Endothelial cell (in vitro differentiated cells): ENCODE measurements at regions not wholly inside any gene's neighbourhood (a gene's known extent, or its start where the extent isn't known, plus 50 kb on each side); places are given as distances from the start of the nearest gene placed in this dataset.

ENCODE experiments used
- DNase-seq: peaks from one replicate; pipeline ENCODE4 v3.0.0; 2021; ENCODE audit warnings: low spot score
- H3K27ac Mint-ChIP-seq: one replicate; pipeline ENCODE4 v1.8.0; 2021; ENCODE audit warnings: mixed read lengths, inconsistent platforms; ENCODE audit not compliant: unreplicated experiment
- H3K27me3 Mint-ChIP-seq: one replicate; pipeline ENCODE4 v1.8.0; 2021; ENCODE audit warnings: mild to moderate bottlenecking, moderate library complexity, mixed read lengths, inconsistent platforms; ENCODE audit not compliant: unreplicated experiment
- H3K36me3 Mint-ChIP-seq: one replicate; pipeline ENCODE4 v1.8.0; 2021; ENCODE audit warnings: mild to moderate bottlenecking, low read depth, mixed read lengths, inconsistent platforms; ENCODE audit not compliant: unreplicated experiment
- H3K4me1 Mint-ChIP-seq: one replicate; pipeline ENCODE4 v1.8.0; 2021; ENCODE audit warnings: mild to moderate bottlenecking, mixed read lengths, inconsistent platforms; ENCODE audit not compliant: unreplicated experiment
- H3K4me3 Mint-ChIP-seq: one replicate; pipeline ENCODE4 v1.8.0; 2021; ENCODE audit warnings: mild to moderate bottlenecking, mixed read lengths, inconsistent platforms; ENCODE audit not compliant: unreplicated experiment
- H3K9me3 Mint-ChIP-seq: one replicate; pipeline ENCODE4 v1.8.0; 2021; ENCODE audit warnings: mixed read lengths, inconsistent platforms; ENCODE audit not compliant: unreplicated experiment
- TF ChIP-seq, protein P1 (sequence below): fragments of 200-600 bp; sonication (generic); IDR thresholded peaks from one replicate; pipeline ENCODE4 v1.5.0; 2021; ENCODE audit warnings: antibody characterized with exemption; ENCODE audit not compliant: unreplicated experiment

DNA sequence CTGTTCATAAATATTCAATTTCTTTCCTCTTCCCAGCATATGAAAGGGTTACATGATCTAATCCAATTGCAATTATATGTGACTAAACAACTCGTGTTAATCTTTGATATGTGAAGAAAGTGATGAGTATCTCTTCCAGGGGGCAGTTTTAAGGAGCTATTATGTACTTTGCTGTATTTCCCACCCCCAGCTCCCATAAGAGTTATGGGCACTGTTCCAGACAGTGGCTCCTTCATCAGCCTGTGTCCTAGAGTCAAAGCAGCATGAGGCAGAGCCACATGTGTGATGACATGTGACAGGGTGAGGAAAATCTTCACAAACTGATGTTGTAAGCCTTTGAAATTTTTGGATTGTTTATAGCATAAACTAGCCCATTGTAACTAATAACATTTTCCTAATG, 315.4 kb downstream of the DIPK2A start:
- H3K36me3 Mint-ChIP-seq, result no peaks in the 10 kb centered on the region
- TF ChIP-seq, protein P1, sequence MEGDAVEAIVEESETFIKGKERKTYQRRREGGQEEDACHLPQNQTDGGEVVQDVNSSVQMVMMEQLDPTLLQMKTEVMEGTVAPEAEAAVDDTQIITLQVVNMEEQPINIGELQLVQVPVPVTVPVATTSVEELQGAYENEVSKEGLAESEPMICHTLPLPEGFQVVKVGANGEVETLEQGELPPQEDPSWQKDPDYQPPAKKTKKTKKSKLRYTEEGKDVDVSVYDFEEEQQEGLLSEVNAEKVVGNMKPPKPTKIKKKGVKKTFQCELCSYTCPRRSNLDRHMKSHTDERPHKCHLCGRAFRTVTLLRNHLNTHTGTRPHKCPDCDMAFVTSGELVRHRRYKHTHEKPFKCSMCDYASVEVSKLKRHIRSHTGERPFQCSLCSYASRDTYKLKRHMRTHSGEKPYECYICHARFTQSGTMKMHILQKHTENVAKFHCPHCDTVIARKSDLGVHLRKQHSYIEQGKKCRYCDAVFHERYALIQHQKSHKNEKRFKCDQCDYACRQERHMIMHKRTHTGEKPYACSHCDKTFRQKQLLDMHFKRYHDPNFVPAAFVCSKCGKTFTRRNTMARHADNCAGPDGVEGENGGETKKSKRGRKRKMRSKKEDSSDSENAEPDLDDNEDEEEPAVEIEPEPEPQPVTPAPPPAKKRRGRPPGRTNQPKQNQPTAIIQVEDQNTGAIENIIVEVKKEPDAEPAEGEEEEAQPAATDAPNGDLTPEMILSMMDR, result no peak
- H3K9me3 Mint-ChIP-seq, result no peaks in the 10 kb centered on the region
- H3K27ac Mint-ChIP-seq, result no peak overlapping the region
- H3K4me3 Mint-ChIP-seq, result no peak overlapping the region
- no peaks in the 10 kb centered on the region for H3K4me1 Mint-ChIP-seq
- DNase-seq, result no peak
- H3K27me3 Mint-ChIP-seq, result peaks cover 2% of the 10 kb centered on the region

DNA sequence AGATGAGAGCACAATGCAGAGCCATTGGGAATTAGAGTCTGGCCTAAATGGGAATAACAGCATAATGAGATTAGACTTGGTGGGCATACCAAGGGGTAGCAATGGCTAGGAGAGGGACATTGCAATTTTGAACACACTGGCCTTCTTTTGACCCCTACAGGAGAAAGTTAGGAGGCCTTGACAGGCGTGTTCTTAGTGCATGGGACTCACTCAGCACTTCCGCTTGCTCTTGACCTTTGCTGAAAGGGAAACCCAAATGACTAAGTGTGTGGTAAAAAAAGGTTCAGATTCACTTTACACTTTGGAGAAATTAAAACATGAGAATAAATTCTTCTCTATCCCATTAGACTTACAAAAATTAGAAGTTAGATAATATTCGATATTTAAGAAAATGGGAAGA, 317.4 kb downstream of the DIPK2A start:
- no peaks in the 10 kb centered on the region for H3K4me1 Mint-ChIP-seq
- no peak overlapping the region for H3K27ac Mint-ChIP-seq
- H3K9me3 Mint-ChIP-seq, result no peaks in the 10 kb centered on the region

DNA sequence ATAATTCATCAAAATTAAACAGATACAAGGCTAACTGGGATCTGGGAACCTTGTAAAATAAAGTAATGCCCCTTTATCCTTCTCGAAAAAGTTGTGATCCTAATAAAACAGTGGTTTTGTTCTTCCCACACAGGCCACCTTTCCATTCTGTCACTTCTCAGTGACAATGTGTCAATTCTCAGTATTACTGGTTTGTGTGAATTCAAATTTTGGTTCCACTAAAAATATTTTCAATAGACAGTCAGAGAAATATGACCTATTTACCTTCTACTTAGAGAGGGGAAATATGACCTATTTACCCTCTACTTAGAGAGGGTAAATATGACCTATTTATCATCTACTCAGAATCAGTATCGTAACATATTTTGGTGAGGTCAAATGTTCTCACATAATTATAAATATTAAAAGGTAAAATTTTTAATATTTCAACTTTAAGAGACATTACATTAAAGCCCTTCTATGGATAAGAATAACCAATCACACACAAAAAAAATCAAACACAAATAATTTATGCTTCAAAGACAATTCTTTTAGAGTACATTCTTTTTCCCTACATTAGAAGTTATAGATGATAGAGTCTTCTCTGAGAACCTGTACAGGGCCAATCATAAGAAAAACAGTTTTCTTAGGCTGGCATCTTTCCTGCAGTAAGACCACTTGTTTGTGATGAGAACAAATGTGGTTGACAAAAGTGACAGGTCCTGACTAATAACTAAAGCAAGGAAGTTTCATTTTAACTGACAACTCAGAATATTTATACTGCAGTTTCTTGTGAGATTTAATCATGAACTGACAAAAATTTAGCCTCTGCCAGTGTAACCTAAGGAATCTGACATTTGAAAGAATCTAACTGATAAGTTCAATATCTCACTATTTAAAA, 323.3 kb downstream of the DIPK2A start:
- TF ChIP-seq, protein P1, result no peak
- no peak overlapping the region for H3K27ac Mint-ChIP-seq
- H3K4me3 Mint-ChIP-seq, result no peak overlapping the region
- no peaks in the 10 kb centered on the region for H3K36me3 Mint-ChIP-seq
- no peaks in the 10 kb centered on the region for H3K4me1 Mint-ChIP-seq
- no peaks in the 10 kb centered on the region for H3K9me3 Mint-ChIP-seq
- DNase-seq, result no peak
- no peaks in the 10 kb centered on the region for H3K27me3 Mint-ChIP-seq

More for the DNA sequence above, 317.4 kb downstream of the DIPK2A start:
- peaks cover 2% of the 10 kb centered on the region for H3K27me3 Mint-ChIP-seq
- H3K36me3 Mint-ChIP-seq, result no peaks in the 10 kb centered on the region
- TF ChIP-seq, protein P1, result no peak
- DNase-seq, result no peak
- H3K4me3 Mint-ChIP-seq, result no peak overlapping the region

DNA sequence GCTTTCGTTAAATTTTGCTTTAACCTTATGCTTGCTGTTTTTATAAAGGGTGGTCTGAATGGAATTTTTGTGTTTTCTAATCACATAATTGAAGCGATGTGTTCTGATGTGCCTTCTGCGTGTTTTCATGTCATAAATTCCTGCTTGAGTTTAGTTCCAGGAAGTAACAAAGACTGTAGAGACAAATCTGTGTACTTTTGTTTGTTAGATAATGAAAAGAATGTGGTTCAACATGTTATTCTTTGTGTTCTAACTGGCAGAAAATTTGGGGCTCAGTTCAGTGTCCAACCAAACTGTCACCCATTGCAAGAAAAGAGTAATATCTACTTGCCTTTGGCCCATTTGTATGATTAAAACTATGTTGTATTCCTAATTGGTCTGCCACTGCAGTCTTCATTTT, 324.0 kb downstream of the DIPK2A start:
- H3K9me3 Mint-ChIP-seq, result no peaks in the 10 kb centered on the region
- H3K36me3 Mint-ChIP-seq, result no peaks in the 10 kb centered on the region
- TF ChIP-seq, protein P1, result no peak
- no peak overlapping the region for H3K27ac Mint-ChIP-seq
- H3K4me1 Mint-ChIP-seq, result no peaks in the 10 kb centered on the region
- H3K27me3 Mint-ChIP-seq, result no peaks in the 10 kb centered on the region
- DNase-seq, result no peak
- H3K4me3 Mint-ChIP-seq, result no peak overlapping the region

DNA sequence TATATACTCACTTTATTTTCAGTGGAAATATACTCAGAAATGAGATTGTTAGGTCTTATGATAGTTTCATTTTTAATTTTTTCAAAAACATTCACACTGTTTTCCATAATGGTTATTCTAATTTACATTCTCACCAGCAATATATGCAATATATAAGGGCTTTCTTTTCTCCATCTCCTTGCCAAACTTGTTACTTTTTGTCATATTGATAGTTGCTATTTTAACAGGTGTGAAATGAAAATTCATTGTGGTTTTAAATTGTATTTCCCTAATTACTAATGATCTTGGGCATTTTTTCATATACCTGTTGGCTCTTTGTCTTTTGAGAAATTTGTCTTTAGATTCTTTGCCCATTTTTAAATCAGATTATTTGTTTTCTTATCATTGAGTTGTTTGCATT, 325.2 kb downstream of the DIPK2A start:
- no peak overlapping the region for H3K27ac Mint-ChIP-seq
- no peaks in the 10 kb centered on the region for H3K9me3 Mint-ChIP-seq
- DNase-seq, result no peak
- H3K36me3 Mint-ChIP-seq, result no peaks in the 10 kb centered on the region
- no peak overlapping the region for H3K4me3 Mint-ChIP-seq
- TF ChIP-seq, protein P1, result no peak
- no peaks in the 10 kb centered on the region for H3K4me1 Mint-ChIP-seq
- H3K27me3 Mint-ChIP-seq, result no peaks in the 10 kb centered on the region
